Activated naive CD8-positive, alpha-beta T cell treated with anti-CD3 and anti-CD28 coated beads, Interleukin-2, amount 50 U/mL, for 16 hours (primary cell): ENCODE measurements at regions not wholly inside any gene's neighbourhood (a gene's known extent, or its start where the extent isn't known, plus 50 kb on each side); places are given as distances from the start of the nearest gene placed in this dataset.

ENCODE experiments used
- DNase-seq: peaks from one replicate; pipeline ENCODE4 v3.0.0-alpha.2; 2020; ENCODE audit warnings: low read depth, low spot score

DNA sequence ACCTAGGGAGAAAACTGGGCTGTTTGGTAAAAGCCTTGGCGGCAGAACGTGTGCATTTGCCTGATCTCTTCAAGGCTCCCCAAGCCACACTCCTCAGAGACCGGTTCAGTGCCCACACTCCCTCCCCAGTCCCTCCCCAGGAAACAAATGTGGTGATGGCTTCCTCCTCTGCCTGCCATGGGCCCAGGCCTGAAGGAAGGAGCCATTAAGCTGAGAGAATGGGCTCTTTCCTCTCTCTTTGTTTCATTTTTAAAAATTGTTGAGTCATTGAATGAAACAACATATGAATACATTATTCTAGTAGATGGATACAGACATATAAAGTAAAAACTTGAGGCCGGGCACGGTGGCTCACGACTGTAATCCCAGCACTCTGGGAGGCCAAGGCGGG lies 50.6 kb upstream of the YWHAQ start:
- DNase-seq: no peak

DNA sequence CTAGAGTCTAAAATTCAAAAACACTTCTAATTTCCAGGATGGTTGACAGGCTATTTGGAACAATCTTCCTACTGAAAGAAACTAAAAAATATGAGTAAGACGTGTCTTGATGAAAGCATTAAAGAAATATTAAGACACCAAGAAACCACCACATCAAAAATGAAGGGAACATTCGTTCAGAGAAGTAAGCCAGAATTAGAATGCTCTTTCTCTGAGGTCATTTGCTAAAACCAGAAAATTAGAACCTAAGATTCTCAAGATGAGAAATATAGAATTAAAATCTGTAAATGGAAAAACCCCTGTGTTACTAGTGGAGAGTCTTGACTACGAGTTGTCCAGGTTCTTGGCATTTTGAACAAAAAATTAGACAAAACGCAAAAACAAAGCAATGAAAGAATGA lies 54.8 kb upstream of the YWHAQ start:
- no peak for DNase-seq

GRCh38 chr2:9686061-9686460 lies 55.3 kb upstream of the YWHAQ start:
- no peak for DNase-seq

GRCh38 chr2:9690252-9690651 lies 59.5 kb upstream of the YWHAQ start:
- no peak for DNase-seq

DNA sequence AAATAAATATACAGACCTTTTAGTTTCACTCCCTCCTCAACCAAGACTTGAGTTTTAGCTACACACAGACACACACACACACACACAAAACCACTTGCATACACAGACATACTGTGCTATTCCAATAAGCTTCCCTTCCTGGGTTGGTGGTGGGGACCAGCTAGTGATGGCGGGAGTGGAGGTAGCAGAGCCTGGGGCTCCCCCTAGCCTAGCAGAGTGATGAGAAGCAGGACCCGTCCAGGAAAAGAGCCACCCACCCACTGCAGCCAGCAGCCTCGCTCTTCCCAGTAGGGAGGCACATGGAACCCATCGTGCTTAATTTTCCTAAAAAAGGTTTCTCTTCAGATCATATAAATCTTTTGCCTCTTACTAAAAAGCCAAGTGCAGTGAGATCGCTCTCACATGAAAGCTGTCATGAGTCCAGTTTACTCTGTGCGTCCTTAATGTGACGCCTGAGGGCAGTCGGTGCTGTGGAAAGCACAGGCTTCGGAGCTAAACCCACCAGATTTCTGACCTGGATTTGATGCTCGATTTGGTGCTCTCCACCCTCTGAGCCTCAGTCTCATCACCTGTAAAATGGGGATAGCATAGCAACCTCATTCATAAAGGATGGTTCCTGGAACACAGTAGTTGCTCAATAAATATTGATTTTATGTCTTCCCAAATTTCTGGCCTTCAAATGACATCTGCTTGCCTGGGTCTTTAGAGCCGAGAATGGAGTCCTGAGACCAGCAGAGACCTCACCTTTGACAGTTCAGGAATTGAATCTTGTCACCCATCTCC lies 60.1 kb upstream of the YWHAQ start:
- DNase-seq: no peak

DNA sequence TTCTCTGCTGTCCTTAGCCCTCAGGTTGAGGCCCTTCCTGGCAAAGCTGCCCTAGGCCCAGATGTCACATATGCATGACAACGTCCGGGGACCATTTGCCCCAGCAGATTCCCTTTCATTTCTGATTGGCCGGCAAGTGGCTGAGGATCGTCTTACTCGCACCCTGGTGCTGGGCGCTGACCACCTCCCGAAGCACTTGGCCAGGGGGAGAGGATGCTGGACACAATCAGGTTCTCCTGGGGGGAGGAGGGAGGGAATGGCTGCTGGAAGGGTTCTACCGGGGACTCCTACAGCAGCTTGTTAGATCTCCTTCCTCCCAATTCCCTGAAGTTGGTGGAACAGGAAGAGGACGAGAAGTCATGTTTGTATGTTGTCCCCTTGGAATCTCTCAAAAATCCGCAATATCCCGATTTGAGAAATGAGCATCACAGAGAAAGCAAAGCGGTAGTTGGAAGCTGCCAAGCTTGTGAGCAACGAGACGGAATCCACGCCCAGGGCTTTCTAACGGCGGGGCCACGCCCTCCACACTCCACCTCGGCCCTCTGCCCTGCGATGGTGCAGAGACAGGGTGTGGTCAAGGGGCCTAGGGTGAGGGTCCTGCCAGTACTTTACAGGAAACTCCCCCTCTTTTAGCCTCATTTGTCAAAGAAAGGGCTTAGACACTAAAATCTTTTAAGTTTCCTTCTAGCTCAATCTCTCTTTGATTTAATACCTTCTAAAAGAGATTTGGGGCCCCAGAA lies 61.8 kb upstream of the YWHAQ start:
- DNase-seq: no peak

- no peak for DNase-seq
Measured at GRCh38 chr2:9693196-9693491, 62.3 kb upstream of the YWHAQ start.

DNA sequence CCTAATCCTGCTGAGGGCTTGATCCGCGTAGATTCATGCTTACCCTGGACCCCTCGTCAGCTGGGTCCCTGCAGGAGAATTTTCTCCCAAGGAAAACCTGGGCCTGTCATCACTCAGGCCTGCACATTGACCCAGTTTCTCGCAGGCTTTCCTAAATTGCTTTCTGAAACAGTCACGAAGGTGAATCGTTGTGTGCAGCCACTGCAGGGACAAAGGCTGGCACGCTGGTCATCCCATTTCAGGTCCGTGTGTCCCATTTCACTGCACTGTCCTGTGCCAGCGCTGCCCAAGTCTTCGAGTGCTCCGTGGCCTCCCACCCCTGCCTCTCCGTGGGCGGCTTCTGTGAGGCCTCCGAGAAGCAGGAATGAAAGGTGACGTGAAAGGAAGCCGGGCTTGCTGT lies 62.8 kb upstream of the YWHAQ start:
- DNase-seq: no peak

DNA sequence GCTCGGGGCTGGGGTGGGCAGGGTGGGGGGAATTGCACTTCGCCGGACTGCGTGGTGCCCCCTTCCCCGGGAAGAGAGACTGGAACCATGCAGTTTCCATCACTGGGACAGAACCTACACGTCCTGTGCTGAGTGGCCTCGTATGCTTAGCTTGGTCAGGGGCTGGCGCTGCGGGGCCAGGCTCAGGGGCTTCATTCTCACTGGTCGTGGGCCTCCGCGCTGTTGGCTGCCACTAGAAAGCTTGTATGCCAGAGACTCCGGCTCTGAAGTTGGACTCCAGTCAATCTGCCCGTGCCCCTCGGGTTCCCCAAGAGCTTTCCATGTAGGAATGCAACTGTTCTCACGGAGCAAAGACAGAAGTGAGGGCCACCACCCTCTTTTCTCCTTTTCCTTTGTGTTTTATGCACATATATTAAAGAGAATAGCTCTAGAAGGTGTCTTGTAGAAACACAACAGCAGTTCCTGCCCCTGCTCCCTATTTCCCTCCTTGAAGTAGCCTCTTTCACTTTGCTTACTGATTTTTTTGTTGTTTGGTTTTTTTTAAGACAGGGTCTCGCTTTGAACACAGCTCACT lies 64.0 kb upstream of the YWHAQ start:
- DNase-seq: no peak

DNA sequence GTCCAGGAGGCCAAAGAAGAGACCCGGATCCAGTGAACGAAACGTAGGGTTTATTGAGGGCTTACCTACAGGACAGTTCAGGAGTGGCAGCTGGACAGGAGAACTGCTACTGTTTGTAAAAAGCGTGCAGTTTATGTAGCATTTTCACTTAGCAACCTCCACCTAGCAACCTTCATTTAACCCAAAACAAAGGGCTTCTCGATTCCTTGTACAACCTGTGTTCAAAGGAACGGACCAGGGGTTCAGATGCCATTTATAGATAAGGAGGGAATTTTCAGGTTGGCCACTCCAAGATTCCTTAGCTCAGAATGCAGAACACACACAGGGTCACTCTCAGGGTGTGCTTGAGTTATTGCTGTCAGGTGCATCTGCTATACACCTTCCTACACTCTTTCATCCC lies 65.1 kb upstream of the YWHAQ start:
- no peak for DNase-seq

DNA sequence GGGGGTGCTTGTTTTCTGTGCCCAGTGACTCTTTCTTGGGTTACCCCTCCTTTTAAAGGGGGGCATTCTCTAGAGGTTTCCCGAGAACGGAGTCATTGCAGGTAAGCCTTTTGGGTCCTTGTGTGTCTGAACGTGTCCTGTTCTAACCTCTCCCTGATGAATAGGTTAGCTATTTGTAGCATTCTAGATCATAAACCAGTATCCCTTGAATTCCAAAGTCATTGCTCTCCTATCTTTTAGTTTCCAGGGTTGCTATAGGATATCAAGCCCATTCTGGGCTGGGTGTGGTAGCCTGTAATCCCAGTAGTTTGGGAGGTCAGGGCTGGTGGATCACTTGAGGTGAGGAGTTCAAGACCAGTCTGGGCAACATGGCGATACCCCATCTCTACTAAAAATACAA lies 65.9 kb upstream of the YWHAQ start:
- DNase-seq: no peak

GRCh38 chr2:9697909-9698308 lies 67.1 kb upstream of the YWHAQ start:
- DNase-seq: no peak

GRCh38 chr2:9699139-9700108 lies 68.6 kb upstream of the YWHAQ start:
- DNase-seq: no peak

GRCh38 chr2:9700109-9700495 lies 69.3 kb upstream of the YWHAQ start:
- no peak for DNase-seq

GRCh38 chr2:9702604-9703084 lies 71.8 kb upstream of the YWHAQ start:
- DNase-seq: no peak

- DNase-seq: peak; percentile 41
Measured at GRCh38 chr2:9703085-9703678, 72.4 kb upstream of the YWHAQ start.

- DNase-seq: no peak
Measured at GRCh38 chr2:9703701-9704221, 73.0 kb upstream of the YWHAQ start.

DNA sequence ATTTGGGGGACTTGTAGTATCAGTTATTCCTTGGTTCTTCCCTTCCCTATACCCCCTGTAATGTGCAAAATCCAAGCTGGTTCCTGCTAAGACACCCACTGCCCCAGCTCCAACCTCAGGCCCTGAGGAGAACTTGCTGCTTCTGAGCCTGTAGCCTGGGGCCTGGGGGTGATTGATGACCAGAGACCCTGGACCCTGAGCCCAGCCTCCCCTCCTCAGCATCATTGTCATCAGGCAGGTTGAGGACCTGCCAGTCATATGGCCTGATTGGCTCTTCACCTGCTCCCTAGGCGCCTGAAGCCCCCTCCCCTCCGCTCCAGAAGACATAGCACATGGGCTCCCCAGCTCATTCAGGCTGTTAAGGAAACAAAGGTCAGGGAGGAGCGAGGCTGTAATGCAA lies 73.8 kb upstream of the YWHAQ start:
- DNase-seq: no peak

DNA sequence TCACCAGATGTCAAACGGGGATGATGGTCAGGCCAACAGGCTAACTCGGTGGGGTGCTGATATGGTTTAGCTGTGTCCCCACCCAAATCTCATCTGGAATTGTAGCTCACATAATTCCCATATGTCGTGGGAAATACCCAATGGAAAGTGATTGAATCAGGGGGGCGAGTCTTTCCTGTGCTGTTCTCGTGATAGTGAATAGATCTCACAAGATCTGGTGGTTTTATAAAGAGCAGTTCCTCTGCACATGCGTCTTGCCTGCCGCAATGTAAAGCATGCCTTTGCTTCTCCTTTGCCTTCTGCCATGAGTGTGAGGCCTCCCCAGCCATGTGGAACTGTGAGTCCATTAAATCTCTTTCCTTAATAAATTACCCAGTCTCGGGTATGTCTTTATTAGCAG lies 74.4 kb upstream of the YWHAQ start:
- DNase-seq: no peak

DNA sequence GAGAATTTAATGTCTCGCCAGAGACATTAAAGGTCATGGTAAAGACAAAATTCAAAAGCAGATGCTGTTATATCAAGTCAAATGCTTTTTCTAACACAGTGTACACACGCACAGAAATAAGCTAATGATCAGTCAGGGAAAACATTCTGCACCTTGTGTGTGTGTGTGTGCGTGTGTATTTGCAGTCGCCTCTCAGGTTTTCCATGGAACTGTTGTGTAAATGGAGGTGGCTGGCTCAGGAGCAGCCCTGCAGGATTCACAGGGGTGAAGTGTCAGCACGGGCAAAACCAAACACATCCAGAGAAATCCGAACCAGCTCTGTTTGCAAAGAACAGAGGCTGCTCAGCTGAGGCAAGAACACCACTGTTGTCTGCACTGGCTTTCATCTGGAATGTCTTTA lies 76.2 kb upstream of the YWHAQ start:
- DNase-seq: no peak

DNA sequence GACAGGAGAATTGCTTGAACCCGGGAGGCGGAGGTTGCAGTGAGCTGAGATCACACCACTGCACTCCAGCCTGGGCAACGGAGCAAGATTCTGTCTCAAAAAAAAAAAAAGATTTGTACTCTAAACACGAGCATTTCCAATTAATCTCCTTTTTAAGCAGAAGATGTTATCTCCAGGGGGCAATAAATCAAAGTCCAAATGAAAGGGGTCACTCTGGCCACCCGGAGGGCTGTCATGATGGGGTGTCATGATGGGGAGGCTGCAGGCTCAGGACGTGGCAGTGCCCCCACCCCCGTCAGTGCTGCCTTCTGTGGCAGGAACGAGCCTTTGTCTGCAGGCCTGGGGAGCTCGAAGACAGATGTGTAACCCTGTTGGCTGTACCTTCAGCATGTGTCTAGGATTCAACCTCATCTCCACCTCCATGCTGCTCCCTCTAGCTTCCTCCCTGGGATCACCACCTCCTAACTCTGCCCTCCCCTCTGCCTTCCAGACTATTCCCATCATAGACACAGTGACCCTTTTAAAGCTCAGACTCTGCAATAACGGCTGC lies 76.9 kb upstream of the YWHAQ start:
- DNase-seq: no peak
